ENCODE measurements at regions not wholly inside any gene's neighbourhood (a gene's known extent, or its start where the extent isn't known, plus 50 kb on each side); places are given as distances from the start of the nearest gene placed in this dataset.

DNA sequence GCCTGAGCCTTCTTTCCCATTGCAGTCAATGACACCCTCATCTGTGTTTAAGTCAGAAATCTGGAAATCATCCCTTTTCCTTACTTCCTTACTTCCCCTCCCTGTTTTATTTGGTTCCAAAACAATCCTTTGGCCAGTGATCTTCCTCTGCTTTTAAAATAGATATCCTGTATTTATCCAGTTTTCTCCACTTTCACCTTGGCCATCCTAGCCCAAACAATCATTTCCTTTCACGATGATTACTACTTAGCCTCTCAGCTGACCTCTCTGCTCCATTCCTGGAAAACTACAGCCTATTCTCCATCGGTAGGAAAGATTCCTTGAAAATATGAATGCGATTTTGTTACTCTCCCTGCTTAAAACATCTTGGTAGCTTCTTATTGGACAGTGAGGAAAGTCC is 565.4 kb downstream of the TLR4 start:
- TF ChIP-seq, protein P1, sequence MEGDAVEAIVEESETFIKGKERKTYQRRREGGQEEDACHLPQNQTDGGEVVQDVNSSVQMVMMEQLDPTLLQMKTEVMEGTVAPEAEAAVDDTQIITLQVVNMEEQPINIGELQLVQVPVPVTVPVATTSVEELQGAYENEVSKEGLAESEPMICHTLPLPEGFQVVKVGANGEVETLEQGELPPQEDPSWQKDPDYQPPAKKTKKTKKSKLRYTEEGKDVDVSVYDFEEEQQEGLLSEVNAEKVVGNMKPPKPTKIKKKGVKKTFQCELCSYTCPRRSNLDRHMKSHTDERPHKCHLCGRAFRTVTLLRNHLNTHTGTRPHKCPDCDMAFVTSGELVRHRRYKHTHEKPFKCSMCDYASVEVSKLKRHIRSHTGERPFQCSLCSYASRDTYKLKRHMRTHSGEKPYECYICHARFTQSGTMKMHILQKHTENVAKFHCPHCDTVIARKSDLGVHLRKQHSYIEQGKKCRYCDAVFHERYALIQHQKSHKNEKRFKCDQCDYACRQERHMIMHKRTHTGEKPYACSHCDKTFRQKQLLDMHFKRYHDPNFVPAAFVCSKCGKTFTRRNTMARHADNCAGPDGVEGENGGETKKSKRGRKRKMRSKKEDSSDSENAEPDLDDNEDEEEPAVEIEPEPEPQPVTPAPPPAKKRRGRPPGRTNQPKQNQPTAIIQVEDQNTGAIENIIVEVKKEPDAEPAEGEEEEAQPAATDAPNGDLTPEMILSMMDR (IDR thresholded peaks at IDR 0.05; ENCODE audit: low read depth, low read length) = no peak
- TF ChIP-seq POLR2A (IDR thresholded peaks at IDR 0.05; ENCODE audit: extremely low read depth, insufficient read length) (no peak), MYC (IDR thresholded peaks at IDR 0.05; ENCODE audit: low read depth, low read length) (no peak)
- TF ChIP-seq, protein P2, sequence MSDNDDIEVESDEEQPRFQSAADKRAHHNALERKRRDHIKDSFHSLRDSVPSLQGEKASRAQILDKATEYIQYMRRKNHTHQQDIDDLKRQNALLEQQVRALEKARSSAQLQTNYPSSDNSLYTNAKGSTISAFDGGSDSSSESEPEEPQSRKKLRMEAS (IDR thresholded peaks at IDR 0.05; ENCODE audit: low read depth, low read length) = no peak
